ENCODE measurements at regions not wholly inside any gene's neighbourhood (a gene's known extent, or its start where the extent isn't known, plus 50 kb on each side); places are given as distances from the start of the nearest gene placed in this dataset.
"Not testable (repeated sequence)": the region's sequence is repeated elsewhere in the genome, so short reads cannot be mapped to it uniquely, and the experiment has no call there.

DNA sequence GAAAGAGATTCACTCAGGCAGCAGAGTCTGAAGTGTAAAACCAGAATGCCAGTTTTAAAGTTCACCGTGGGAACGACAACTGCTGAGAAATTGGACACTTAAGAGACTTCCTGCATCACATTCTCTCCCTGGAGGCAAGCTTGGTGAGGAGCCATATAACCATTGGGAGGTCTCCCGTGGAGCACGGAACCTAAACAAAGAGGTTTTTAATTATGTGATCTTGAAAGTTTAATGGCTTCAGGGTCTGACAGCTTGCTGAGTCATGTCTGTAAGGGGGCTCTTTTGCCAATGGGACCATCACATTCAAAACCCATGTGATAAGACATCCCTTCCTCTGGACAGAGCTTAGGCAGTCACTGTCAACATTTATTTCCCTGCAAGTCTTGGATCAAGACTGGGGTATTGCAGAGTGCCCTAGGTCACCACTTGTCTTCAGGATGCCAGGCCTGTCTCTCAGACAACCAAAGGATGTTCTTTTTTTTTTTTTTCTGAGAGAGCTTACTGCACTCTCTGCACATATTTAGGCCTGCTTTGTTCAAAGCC, 674.4 kb downstream of the TYW1 start:
- no peak overlapping the region for H3K4me3 ChIP-seq (ENCODE audit: insufficient read depth, low read length)
- no peak overlapping the region for H3K27ac ChIP-seq (ENCODE audit: low read depth, low read length)
- H3K4me2 ChIP-seq (ENCODE audit: insufficient read depth, low read length), result no peak overlapping the region
- no peaks in the 10 kb centered on the region for H3K79me2 ChIP-seq (ENCODE audit: insufficient read depth, low read length)
- H3K9me3 ChIP-seq (ENCODE audit: low read depth, low read length), result peaks cover 4% of the 10 kb centered on the region
- no peak overlapping the region for H2AFZ ChIP-seq (ENCODE audit: low read length)
- DNase-seq (ENCODE audit: insufficient read length, low spot score, missing footprints), result no peak
- no peaks in the 10 kb centered on the region for H3K27me3 ChIP-seq (ENCODE audit: insufficient read depth, low read length)
- no peaks in the 10 kb centered on the region for H4K20me1 ChIP-seq (ENCODE audit: insufficient read depth, low read length)
- H3K36me3 ChIP-seq (ENCODE audit: insufficient read depth, low read length), result no peaks in the 10 kb centered on the region
- no peak for TF ChIP-seq CTCF (IDR thresholded peaks at IDR 0.05; ENCODE audit: extremely low read depth, low read depth, low read length)
- H3K4me1 ChIP-seq (ENCODE audit: insufficient read depth, low read length), result no peaks in the 10 kb centered on the region

GRCh38 chr7:67673861-67674260, 677.2 kb downstream of the TYW1 start:
- no peaks in the 10 kb centered on the region for H4K20me1 ChIP-seq (ENCODE audit: insufficient read depth, low read length)
- no peak for TF ChIP-seq CTCF (IDR thresholded peaks at IDR 0.05; ENCODE audit: extremely low read depth, low read depth, low read length)

GRCh38 chr7:67674862-67675261, 678.2 kb downstream of the TYW1 start:
- not testable (repeated sequence) for H3K4me2 ChIP-seq (ENCODE audit: insufficient read depth, low read length); H3K4me1 ChIP-seq (ENCODE audit: insufficient read depth, low read length); H3K79me2 ChIP-seq (ENCODE audit: insufficient read depth, low read length); DNase-seq (ENCODE audit: insufficient read length, low spot score, missing footprints); H3K36me3 ChIP-seq (ENCODE audit: insufficient read depth, low read length); H3K27me3 ChIP-seq (ENCODE audit: insufficient read depth, low read length); H3K9me3 ChIP-seq (ENCODE audit: low read depth, low read length); H3K4me3 ChIP-seq (ENCODE audit: insufficient read depth, low read length); H2AFZ ChIP-seq (ENCODE audit: low read length); H3K27ac ChIP-seq (ENCODE audit: low read depth, low read length); H4K20me1 ChIP-seq (ENCODE audit: insufficient read depth, low read length)

More at GRCh38 chr7:67673861-67674260, 677.2 kb downstream of the TYW1 start:
- no peak for DNase-seq (ENCODE audit: insufficient read length, low spot score, missing footprints)
- Histone ChIP-seq H2AFZ (ENCODE audit: low read length) (no peak overlapping the region), H3K27ac (ENCODE audit: low read depth, low read length) (no peak overlapping the region), H3K4me3 (ENCODE audit: insufficient read depth, low read length) (no peak overlapping the region), H3K36me3 (ENCODE audit: insufficient read depth, low read length) (no peaks in the 10 kb centered on the region), H3K79me2 (ENCODE audit: insufficient read depth, low read length) (no peaks in the 10 kb centered on the region), H3K9me3 (ENCODE audit: low read depth, low read length) (peaks cover 4% of the 10 kb centered on the region), H3K4me1 (ENCODE audit: insufficient read depth, low read length) (no peaks in the 10 kb centered on the region), H3K4me2 (ENCODE audit: insufficient read depth, low read length) (no peak overlapping the region), H3K27me3 (ENCODE audit: insufficient read depth, low read length) (no peaks in the 10 kb centered on the region)

GRCh38 chr7:67675971-67676370, 679.3 kb downstream of the TYW1 start:
- no peak overlapping the region for H3K4me2 ChIP-seq (ENCODE audit: insufficient read depth, low read length)
- H3K27me3 ChIP-seq (ENCODE audit: insufficient read depth, low read length), result no peaks in the 10 kb centered on the region
- no peaks in the 10 kb centered on the region for H3K79me2 ChIP-seq (ENCODE audit: insufficient read depth, low read length)
- no peak for TF ChIP-seq CTCF (IDR thresholded peaks at IDR 0.05; ENCODE audit: extremely low read depth, low read depth, low read length)
- no peak overlapping the region for H2AFZ ChIP-seq (ENCODE audit: low read length)
- no peak for DNase-seq (ENCODE audit: insufficient read length, low spot score, missing footprints)
- H3K36me3 ChIP-seq (ENCODE audit: insufficient read depth, low read length), result no peaks in the 10 kb centered on the region
- H4K20me1 ChIP-seq (ENCODE audit: insufficient read depth, low read length), result no peaks in the 10 kb centered on the region
- H3K4me1 ChIP-seq (ENCODE audit: insufficient read depth, low read length), result no peaks in the 10 kb centered on the region
- H3K4me3 ChIP-seq (ENCODE audit: insufficient read depth, low read length), result no peak overlapping the region
- no peak overlapping the region for H3K27ac ChIP-seq (ENCODE audit: low read depth, low read length)
- H3K9me3 ChIP-seq (ENCODE audit: low read depth, low read length), result peaks cover 2% of the 10 kb centered on the region

Data from osteoblast (primary cell).